GM21360 (cell line): ENCODE measurements at regions not wholly inside any gene's neighbourhood (a gene's known extent, or its start where the extent isn't known, plus 50 kb on each side); places are given as distances from the start of the nearest gene placed in this dataset.

Source experiments
- ATAC-seq: cut with Tn5 transposase; IDR thresholded peaks from one replicate; pipeline ENCODE4 v1.9.1; 2021; ENCODE audit warnings: mild to moderate bottlenecking, moderate library complexity; ENCODE audit not compliant: unreplicated experiment

GRCh38 chr9:36728651-36729520 lies 156.2 kb downstream of the MELK start:
- ATAC-seq = no peak

DNA sequence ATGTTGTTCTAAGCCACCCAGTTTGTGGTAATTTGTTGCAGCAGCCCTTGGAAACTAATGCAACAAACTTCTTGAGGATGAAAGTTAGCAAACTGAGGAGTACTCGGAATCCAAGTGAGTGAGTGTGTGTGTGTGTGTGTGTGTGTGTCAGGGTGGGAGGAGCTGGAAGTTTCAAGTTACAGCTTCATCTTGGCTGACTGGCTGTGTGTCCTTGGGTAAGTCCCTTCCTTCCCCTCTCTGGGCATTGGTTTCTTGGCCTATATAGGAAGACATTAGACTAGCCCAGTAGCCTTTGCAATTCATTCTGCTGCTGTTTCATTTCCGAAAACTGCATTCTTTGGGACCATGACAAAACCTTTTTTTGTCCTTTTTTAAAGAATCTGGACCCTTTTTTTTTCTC lies 157.2 kb downstream of the MELK start:
- ATAC-seq = no peak

DNA sequence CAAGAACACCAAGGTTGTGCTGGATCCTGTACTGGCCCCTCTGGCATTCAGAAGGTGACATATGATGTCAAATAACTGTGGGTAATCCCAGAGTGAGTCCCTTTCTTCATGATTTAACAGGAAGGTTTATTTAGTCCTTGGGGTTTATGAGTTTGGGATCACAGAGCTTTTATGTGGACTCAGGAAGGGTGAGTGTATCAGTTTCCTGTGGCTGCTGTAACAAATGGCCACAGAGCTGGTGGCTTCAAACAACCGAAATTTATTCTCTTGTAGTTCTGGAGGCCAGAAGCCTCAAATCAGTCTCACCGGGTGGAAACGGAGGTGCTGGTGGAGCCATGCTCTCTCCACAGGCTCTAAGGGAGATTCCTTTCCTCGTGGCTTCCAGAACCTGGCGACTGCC lies 157.7 kb downstream of the MELK start:
- ATAC-seq = no peak

GRCh38 chr9:36731068-36731956 lies 158.6 kb downstream of the MELK start:
- ATAC-seq = no peak

GRCh38 chr9:36734737-36735136 lies 162.0 kb downstream of the MELK start:
- ATAC-seq = no peak

GRCh38 chr9:36736648-36737047 lies 164.0 kb downstream of the MELK start:
- ATAC-seq = no peak

DNA sequence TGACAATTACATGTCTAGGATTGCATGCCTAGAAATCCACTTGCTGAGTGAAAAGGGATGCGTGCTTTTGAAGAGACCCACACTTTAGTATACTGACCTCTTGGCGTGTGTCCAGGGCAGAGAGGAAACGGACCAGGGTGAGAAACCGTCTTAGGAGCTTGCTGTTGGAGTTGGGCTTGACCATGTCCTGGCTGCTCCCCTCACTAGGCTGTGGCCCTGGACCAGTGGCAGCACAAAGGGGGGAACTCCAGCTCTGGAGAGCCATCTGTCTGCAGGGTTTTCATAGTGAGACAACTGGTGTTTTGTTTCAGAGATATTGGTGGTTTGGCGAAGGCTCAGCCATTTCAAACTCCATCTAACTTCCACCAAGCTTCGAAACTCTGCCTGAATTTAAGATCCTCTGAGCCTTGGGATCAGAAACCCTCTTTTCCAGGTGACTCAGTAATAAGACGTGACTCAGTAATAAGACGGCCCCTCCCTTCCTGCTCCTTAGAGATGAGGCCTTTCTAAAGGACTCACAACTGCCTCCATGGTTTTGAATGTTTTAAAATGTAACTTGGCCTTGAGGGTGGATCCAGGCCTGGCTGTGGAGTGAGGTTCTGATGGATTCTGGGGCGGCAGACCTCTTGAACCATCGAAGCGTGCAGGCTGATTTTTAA lies 165.8 kb downstream of the MELK start:
- no peak for ATAC-seq

- no peak for ATAC-seq
These were observed 166.8 kb downstream of the MELK start for GRCh38 chr9:36739373-36740116.

DNA sequence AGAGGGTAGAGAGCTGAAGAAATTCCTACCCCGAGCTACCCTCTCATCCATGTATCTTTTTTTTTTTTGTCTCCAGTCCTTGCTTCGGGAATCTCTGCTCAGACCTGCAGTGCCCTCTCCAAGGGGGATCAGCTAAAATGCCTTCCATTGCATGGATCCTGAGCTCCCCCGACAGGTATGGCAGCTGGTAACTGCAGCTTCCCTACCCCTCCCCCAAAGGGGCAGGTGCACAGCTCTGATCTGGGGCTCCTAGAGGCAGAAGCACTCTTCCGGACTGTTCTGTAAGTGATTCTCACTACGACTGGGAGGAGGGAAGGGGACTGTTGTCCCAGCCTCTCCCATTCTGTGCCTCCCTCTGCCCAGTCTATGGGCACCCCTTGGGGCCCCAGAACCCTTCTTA lies 169.6 kb downstream of the MELK start:
- ATAC-seq = no peak

- ATAC-seq = no peak
These were observed 172.0 kb downstream of the MELK start for GRCh38 chr9:36744678-36745077.

GRCh38 chr9:36745977-36746376 lies 173.3 kb downstream of the MELK start:
- no peak for ATAC-seq

DNA sequence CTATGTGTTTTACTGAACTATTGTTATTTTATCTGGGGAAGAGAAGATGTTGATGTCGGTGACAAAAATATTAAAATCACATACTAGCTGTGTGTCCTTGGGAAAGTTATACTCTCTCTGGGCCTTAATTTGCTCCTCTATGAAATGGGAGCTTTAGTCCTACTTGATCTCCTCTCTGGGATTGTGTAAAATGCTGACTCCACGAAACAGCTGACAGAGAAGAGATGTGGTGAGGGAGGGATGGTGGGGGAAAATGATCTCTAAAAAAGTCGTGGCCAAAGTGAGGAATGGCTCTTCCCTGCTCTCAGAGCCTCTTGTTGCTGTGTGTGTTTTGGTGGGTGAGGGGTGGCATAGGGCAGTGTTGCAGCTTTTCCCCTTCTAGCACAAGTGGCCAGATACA lies 173.7 kb downstream of the MELK start:
- no peak for ATAC-seq

GRCh38 chr9:36748322-36748899 lies 175.7 kb downstream of the MELK start:
- ATAC-seq = no peak

DNA sequence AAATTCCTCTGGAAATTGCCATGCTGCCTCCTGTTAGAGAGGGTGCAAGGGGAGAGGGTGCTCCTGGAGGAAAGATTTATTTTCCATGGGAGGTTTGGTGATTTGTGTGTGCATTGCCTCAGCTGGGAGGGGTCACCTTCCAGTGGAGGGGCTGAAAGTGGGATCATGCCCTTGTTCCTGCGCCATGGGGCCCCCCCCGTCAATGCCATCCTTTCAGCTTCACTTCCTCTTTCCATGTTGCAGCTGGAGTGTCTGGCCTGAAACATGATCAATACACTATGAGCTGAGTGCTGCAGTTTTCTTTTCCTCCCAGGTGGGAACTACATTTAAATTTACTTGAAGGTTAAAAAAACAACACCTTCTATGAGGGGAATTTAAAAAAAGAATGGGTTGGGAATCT lies 176.8 kb downstream of the MELK start:
- no peak for ATAC-seq

DNA sequence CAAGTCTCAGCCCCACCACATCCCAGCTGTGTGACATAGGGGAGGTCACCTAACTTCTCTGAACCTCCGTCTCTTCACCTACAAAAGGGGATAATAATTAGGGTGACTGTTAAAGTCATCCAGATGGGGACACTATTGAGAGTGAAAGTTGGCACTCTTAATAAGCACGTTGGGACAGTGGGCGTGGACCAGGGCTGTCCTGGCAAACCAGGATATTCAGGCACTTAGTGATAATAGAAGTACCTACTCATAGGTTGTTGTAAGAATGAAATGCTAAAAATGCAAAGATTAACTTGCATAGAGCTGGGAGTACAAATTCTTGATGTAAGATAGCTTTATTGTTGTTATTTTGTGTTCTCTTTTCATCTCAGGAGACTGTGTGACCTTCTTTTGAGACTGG lies 177.9 kb downstream of the MELK start:
- ATAC-seq = no peak

DNA sequence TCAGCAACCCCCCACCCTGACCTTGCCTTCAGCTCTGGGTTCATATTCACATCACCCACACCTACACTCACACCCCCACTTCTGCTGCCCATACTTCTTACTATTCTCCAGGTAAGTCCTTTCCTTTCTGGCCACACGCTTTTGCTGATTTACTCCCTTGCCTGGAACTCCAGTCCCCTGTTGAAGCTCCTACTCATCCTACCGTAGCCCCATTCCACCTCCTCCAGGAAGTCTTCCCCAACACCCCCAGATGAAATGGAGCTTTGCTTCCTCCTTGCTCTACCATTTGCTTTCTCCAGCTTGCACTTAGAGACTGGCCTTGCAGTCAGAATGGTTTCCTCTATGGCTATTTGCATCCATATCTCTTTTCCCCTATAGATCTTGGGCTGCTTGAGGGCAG lies 182.3 kb downstream of the MELK start:
- ATAC-seq = no peak

DNA sequence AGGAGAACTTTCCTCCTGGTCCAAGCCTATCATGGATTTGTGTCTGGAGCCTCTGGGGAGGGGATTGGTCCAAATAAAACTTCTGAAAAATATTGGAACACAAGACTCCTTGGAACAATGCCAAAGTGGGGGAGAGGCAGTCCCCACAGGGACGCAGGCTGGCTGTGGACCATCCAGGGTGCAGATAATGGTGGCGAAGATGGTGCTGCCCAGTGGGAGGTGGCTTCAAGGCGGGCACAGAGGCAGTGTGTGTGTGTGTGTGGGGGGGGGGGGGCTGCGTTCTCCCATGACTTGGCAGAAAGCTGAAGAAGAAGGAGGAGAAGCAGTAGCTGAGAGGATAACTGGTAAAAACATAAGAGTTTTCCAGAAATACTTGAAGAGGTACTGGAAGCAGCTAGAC lies 186.4 kb downstream of the MELK start:
- no peak for ATAC-seq

- ATAC-seq = no peak
These were observed 187.3 kb downstream of the MELK start for GRCh38 chr9:36759976-36760375.

GRCh38 chr9:36760667-36761420 lies 188.1 kb downstream of the MELK start:
- ATAC-seq = no peak

GRCh38 chr9:36762958-36763357 lies 190.3 kb downstream of the MELK start:
- no peak for ATAC-seq
